HCT116 (cell line): ENCODE measurements at regions not wholly inside any gene's neighbourhood (a gene's known extent, or its start where the extent isn't known, plus 50 kb on each side); places are given as distances from the start of the nearest gene placed in this dataset.

Experiments used
- CEBPB ChIP-seq: IDR thresholded peaks from 2 replicates; pipeline ENCODE4 v1.6.1; 2012; ENCODE audit warnings: low read depth
- EZH2 ChIP-seq: fragments of 200-600 bp; sonication (generic); IDR thresholded peaks from 2 replicates; pipeline ENCODE4 v1.6.1; 2017; ENCODE audit warnings: antibody characterized with exemption, mixed run types

GRCh38 chr4:185870366-185870765, 58.4 kb upstream of the SORBS2 start:
- TF ChIP-seq CEBPB (no peak), EZH2 (no peak)
